ENCODE measurements at regions not wholly inside any gene's neighbourhood (a gene's known extent, or its start where the extent isn't known, plus 50 kb on each side); places are given as distances from the start of the nearest gene placed in this dataset.

DNA sequence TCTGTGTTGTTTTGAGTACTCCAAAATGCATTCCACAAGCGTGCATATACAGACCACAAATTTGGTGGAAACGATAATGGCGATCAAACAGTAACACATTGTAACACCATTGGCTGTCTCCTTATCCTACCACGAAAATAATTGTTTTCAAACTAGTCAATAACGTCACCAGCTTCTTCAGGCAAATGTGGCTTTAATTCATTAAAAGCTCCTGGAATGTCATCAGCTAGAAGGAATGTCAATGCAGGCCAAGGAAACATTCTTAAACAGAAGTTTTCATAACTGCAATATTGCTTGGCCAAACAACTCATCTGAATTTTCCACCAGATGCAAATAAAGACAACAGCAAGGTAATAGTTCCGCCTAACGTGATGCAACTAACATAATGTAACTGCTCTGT is 71.6 kb upstream of the XPA start:
- TF ChIP-seq POLR2AphosphoS5 (IDR thresholded peaks at IDR 0.05; ENCODE audit: low read depth, low read length) (no peak), TAF1 (IDR thresholded peaks at IDR 0.05; ENCODE audit: borderline replicate concordance, insufficient read depth, low read length) (no peak), SIN3A (IDR thresholded peaks at IDR 0.05; ENCODE audit: borderline replicate concordance, insufficient read depth, low read length) (no peak), FOXP2 (optimal IDR thresholded peaks at IDR 0.05; ENCODE audit: borderline replicate concordance, extremely low read depth, extremely low read length, insufficient read depth) (no peak)
- TF ChIP-seq, protein P1, sequence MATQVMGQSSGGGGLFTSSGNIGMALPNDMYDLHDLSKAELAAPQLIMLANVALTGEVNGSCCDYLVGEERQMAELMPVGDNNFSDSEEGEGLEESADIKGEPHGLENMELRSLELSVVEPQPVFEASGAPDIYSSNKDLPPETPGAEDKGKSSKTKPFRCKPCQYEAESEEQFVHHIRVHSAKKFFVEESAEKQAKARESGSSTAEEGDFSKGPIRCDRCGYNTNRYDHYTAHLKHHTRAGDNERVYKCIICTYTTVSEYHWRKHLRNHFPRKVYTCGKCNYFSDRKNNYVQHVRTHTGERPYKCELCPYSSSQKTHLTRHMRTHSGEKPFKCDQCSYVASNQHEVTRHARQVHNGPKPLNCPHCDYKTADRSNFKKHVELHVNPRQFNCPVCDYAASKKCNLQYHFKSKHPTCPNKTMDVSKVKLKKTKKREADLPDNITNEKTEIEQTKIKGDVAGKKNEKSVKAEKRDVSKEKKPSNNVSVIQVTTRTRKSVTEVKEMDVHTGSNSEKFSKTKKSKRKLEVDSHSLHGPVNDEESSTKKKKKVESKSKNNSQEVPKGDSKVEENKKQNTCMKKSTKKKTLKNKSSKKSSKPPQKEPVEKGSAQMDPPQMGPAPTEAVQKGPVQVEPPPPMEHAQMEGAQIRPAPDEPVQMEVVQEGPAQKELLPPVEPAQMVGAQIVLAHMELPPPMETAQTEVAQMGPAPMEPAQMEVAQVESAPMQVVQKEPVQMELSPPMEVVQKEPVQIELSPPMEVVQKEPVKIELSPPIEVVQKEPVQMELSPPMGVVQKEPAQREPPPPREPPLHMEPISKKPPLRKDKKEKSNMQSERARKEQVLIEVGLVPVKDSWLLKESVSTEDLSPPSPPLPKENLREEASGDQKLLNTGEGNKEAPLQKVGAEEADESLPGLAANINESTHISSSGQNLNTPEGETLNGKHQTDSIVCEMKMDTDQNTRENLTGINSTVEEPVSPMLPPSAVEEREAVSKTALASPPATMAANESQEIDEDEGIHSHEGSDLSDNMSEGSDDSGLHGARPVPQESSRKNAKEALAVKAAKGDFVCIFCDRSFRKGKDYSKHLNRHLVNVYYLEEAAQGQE (IDR thresholded peaks at IDR 0.05; ENCODE audit: insufficient read depth in 1 of 2, low read depth in 2 of 2, low read length in 2 of 2): no peak

All from PFSK-1 (cell line).